ENCODE measurements at regions not wholly inside any gene's neighbourhood (a gene's known extent, or its start where the extent isn't known, plus 50 kb on each side); places are given as distances from the start of the nearest gene placed in this dataset.
"Not testable (repeated sequence)": the region's sequence is repeated elsewhere in the genome, so short reads cannot be mapped to it uniquely, and the experiment has no call there.

DNA sequence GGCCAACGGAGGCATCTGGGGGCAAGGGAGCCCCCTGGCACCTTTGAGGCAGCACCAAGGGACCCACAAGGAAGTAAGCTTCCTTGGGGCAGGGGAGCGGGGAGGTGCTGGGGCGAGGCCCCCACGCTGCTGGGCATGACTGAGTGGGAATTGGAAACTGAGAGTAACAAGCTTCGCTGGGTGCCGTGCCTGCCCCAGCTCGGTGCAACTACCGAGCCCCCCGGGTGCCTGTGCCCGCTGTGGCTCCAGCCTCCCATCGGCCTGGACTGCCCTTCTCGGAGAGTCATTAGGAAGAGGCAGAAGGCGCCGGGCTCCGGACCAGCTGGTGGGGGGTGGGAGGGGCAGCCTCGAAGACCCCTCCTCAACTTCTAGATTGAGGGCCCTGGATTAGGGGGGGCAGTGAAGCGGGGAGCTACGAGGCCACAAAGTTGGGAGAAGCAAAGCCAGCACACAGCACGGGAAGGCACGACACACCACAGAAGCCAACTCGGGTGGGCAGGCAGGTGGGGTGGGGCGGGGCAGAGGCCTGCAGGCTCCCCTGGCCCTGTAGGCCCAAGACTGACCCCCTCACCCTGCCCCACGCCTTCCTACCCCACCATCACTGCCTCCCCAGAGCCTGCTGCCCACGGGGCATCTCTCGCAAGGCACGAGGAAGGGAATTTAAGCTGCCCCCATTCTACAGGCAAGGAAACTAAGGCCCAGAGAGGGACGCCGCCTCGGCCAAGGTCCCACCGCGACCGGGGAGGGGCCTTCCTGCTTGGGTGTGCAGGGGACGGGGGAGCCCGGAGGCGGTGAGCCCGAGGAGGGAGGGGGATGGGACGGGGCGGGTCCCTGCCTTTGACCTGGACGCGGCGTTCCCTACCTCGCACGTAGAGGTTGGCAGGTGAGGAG, 83.2 kb downstream of the PTPRS start:
- no peak for DNase-seq

DNA sequence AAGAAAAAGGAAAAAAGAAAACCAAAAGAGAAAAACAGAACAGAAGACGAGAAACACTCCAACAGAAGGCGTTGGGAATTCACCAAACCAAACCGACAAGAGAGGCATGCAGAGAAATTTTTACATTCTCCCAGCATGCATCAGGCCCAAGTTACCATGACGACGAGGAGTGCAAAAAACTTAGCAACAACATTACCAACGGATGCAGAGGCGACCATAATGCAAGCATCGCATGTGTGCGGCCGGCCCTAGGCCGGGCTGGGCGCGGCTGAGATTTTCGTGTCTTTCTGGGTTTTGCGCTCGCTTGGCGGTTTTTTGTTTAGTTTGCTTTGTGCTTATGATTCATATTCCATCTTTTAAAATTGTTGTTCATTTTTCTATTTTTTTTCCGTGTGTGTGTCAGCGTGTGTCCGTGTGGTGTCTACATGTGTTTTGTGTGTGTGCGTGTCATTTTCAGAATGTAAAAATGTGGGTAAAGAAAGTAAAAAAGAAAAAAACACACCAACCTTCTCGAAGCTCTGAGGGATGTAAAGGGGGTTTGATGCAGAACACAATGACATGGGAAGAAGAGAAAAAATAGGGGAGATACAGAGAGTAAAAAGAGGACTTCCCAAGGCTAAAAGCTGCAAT, 84.9 kb downstream of the PTPRS start:
- DNase-seq = no peak

DNA sequence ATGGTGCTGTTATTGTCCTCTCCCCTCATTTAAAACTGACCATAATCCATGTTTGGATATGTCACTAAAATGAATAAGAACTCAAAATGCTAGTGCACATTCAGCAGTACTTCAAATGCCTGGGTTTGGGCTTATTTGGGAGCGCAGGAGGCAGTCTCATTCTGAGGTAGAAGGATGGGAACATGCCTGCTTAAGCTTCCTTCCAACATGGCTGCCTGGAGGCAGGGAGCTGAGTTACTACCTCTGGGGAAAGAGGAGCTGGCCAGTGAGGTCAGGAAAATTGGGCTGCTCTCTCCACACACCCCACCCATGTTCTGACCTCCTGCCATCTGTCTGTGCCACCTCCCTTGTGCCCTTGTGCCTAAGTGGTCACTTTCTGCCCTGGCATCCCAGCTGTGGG, 85.7 kb downstream of the PTPRS start:
- DNase-seq = no peak

GRCh38 chr19:5254543-5254942, 86.1 kb downstream of the PTPRS start:
- DNase-seq = no peak

- DNase-seq = peak; percentile 26
These were observed 87.1 kb downstream of the PTPRS start for GRCh38 chr19:5253406-5254110.

DNA sequence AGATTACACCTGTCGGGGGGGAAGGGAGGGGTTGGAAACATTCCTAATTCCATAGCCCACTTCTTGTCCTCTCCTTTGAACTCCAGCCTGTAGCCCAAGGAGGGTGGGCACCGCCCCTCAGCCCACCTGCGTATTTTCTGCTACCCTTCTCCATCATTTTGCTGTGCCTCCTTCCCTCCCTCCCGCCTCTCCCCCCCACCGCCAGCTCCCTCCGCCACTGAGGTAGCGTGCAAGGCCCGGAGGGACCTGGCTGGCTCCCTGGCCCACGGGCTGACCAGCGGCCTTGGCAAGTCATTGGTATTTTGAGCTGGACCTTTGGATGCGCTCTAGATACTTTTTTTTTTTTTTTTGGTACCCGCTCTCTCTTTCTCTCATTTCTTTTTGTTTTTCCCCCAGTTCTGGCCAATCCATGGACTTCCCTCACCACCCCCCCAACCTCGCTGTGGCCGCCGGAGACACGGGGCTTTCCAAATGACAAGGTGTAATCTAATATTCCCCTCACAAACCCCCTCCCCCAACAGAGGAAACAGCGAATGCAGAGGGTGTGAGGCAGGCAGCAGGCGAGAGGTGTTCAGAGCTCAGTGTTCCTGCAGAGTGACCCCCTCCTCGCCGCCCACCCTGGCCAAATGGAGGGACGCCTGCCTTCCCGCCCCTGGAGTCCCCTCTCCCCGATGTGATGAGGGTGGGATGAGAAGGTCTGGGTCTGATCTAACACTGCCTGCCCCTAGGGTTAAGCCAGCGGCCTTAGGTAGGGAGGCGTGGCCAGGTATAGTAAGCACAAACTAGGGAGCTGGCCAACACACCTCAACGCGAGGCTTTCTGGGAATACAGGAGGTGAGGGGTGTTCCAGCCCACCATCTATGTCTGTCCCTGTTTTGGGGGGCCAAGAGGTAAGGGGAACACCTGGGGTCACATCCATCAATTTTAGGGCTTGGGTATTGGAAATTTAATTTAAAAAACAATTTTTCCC, 89.2 kb downstream of the PTPRS start:
- no peak for DNase-seq

GRCh38 chr19:5250127-5250659, 90.4 kb downstream of the PTPRS start:
- DNase-seq = no peak

DNA sequence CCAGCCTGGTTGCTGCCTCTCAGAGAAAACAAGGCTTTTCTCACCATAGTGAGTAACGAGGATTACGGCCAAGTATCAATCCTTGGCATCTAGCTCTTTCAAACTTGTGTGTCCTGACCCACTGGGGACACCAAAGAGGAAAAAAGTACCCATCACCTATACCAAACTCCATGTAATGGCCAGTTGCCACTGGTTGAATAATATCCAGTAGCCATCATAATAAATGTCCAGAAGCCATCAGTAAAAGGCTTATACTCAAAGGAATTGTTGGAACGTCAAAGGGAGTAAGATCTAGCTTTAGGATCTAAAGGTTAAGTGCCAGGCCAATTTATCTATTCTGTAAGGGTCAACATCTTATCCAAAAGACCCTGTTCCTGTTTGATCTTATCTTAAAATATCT, 91.1 kb downstream of the PTPRS start:
- DNase-seq = no peak

DNA sequence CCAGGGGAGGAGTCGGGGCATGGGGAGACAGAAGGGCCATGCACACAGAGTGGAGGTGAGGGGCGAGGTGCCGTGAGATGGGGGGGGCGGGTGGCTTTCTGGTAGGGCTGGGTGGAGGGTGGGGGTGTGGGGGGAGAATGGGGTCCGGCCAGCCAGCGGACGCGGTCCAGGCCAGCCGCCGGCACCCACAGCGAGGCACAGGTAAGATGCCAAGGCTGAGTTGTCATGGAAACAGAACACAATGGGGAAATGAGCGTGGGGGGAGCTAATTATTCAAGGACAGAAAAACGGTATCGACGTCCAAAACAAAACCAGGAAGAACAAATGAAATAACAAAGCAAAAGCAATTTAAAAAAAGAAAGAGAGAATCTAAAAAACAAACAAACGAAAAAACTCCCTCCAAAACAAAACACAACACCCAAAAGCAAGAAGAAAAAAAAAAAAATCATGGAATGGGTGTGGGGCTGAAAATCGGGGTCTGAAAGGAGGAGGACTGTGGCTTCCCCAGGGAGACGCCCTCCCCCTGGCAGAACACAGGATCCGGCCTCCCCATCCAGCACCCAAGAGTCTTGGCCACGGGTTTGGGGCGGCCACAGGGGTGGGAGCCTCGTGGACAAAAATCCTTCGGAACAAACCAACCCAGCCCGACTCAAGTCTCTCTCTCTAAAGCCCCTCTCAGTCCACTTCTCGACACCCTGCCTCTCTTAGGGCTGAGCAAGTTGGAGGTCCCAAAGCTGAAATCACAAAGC, 92.5 kb downstream of the PTPRS start:
- DNase-seq = no peak

GRCh38 chr19:5246554-5247155, 94.0 kb downstream of the PTPRS start:
- DNase-seq = no peak

DNA sequence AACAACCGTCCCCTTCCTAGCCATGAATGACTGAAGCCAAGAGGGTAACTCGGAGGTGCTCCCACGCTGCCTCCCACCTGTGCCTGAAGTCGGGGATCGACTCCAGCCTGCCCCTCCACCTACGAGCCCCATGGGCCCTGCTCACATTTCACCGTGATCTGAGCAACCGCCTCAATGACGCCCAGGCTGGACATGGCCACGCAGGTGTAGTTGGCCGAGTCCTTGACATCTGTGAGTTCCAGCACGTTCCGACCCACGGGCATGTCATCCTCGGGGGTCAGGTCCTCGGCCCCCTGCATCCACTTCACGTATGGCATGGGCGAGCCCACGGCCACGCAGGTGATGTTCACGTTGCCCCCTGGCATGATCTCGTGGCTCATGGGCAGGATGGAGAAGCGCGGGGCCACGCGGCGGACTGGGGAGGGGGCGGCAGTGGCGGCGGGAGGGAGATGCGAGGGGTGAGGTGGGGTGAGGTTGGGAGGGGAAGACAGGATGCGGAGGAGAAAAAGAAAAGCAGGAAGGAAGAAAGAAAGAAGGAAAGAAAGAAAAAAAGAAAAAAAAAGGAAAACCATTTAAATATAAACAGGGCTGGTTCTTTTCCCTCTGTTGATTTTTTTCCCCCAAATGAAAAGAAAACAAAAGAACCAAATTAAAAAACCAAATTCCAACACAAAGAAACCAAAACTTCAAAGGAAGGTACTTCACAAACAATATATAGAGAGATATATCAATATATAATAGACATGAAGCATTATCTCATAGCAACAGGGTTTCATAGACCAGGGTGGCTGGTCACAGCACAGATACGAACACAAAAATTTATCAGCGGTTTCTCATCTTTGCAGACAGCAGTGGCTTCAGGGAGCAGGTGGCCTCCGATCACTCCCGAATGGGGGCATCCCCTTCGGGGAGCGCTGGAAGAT, 94.7 kb downstream of the PTPRS start:
- no peak for DNase-seq

- DNase-seq = no peak
These were observed 96.3 kb downstream of the PTPRS start for GRCh38 chr19:5244351-5244750.

GRCh38 chr19:5243878-5244277, 96.7 kb downstream of the PTPRS start:
- no peak for DNase-seq

DNA sequence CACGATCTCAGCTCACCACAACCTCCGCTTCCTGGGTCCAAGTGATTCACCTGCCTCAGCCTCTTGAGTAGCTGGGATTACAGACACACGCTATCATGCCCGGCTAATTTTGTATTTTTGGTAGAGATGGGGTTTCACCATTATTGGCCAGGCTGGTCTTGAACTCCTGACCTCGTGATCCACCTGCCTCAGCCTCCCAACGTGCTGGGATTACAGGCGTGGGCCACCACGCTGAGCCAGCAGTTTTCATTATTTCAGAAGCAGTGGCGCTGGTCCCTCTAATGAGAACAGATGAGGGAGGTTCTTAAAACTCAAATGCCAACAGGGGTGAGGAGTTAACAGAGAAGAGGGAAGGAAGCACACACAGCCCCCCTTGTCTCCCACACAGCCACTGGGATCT, 98.7 kb downstream of the PTPRS start:
- not testable (repeated sequence) for DNase-seq

- DNase-seq = no peak
These were observed 100.6 kb downstream of the PTPRS start for GRCh38 chr19:5240011-5240410.

- no peak for DNase-seq
These were observed 101.9 kb downstream of the PTPRS start for GRCh38 chr19:5238700-5239099.

- DNase-seq = no peak
These were observed 102.6 kb downstream of the PTPRS start for GRCh38 chr19:5237939-5238480.

GRCh38 chr19:5237190-5237780, 103.3 kb downstream of the PTPRS start:
- no peak for DNase-seq

Data from MV-4-11 (cell line).